Thoracic aorta (tissue), 2 donors: ENCODE measurements at regions not wholly inside any gene's neighbourhood (a gene's known extent, or its start where the extent isn't known, plus 50 kb on each side); places are given as distances from the start of the nearest gene placed in this dataset.
"Not testable (repeated sequence)": the region's sequence is repeated elsewhere in the genome, so short reads cannot be mapped to it uniquely, and the experiment has no call there.

ENCODE experiments used
- ATAC-seq: fragments of 150-250 bp; one replicate; pipeline ENCODE4 v1.8.0; 2017; ENCODE audit warnings: low read depth; ENCODE audit not compliant: insufficient number of reproducible peaks, low FRiP score
- DNase-seq: peaks from one replicate; pipeline ENCODE4 v3.0.0-alpha.2; 2020; ENCODE audit warnings: low spot score
- H3K27ac ChIP-seq, 2 donors: fragments of 200-600 bp; sonication (generic); 1 replicate in 1 of 2; 2 replicates in 1 of 2; pipeline ENCODE4 v1.5.1; 2016; ENCODE audit warnings: mild to moderate bottlenecking in 2 of 2, moderate library complexity in 2 of 2
- H3K27me3 ChIP-seq: fragments of 200-600 bp; sonication (generic); replicated peaks from 2 replicates; pipeline ENCODE4 v1.6.0; 2016; ENCODE audit warnings: mild to moderate bottlenecking; ENCODE audit not compliant: insufficient read depth
- H3K36me3 ChIP-seq: fragments of 200-600 bp; sonication (generic); one replicate; pipeline ENCODE4 v1.5.1; 2016
- H3K4me1 ChIP-seq, 2 donors: fragments of 200-600 bp; sonication (generic); 1 replicate in 1 of 2; 2 replicates in 1 of 2; pipeline versions ENCODE4 v1.5.1 to v1.6.0; 2016; ENCODE audit warnings: low read depth in 2 of 2, mild to moderate bottlenecking in 1 of 2; ENCODE audit not compliant: control insufficient read depth in 1 of 2
- H3K4me3 ChIP-seq: fragments of 200-600 bp; sonication (generic); 2 replicates; pipeline ENCODE4 v1.5.1; 2016; ENCODE audit warnings: mild to moderate bottlenecking
- H3K9me3 ChIP-seq: fragments of 200-600 bp; sonication (generic); 2 replicates; pipeline ENCODE4 v1.5.1; 2016
- TF ChIP-seq, protein P1 (sequence below): fragments of 200-600 bp; sonication (generic); IDR thresholded peaks from one replicate; pipeline ENCODE4 v1.5.1; 2019; ENCODE audit warnings: antibody characterized with exemption

DNA sequence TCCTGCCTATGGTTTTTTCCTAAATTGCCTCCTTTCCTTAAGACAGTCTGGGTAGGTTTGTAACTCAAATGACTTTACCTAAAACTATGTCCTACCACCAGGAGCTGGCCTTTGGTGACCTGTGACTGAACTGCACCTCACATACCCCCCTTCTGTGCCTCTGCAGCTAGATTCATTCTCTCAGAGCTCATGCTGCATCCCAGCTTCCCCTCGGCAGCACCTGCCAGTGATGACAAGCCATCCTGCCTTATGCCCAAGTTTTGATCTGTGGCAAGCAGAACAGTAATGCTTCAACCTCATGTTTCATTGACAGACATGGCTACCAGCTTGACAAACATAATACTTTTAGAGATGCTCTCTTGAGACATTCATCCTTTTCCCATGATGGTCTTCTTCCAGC lies 141.9 kb downstream of the TSEN15 start:
- H3K4me1 ChIP-seq, result peaks cover 0 to 8% of the 10 kb centered on the region in 2 donors
- no peak for DNase-seq
- ATAC-seq, result no peak
- no peak overlapping the region for H3K27ac ChIP-seq
- TF ChIP-seq, protein P1, sequence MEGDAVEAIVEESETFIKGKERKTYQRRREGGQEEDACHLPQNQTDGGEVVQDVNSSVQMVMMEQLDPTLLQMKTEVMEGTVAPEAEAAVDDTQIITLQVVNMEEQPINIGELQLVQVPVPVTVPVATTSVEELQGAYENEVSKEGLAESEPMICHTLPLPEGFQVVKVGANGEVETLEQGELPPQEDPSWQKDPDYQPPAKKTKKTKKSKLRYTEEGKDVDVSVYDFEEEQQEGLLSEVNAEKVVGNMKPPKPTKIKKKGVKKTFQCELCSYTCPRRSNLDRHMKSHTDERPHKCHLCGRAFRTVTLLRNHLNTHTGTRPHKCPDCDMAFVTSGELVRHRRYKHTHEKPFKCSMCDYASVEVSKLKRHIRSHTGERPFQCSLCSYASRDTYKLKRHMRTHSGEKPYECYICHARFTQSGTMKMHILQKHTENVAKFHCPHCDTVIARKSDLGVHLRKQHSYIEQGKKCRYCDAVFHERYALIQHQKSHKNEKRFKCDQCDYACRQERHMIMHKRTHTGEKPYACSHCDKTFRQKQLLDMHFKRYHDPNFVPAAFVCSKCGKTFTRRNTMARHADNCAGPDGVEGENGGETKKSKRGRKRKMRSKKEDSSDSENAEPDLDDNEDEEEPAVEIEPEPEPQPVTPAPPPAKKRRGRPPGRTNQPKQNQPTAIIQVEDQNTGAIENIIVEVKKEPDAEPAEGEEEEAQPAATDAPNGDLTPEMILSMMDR, result no peak
- no peak overlapping the region for H3K4me3 ChIP-seq
- H3K9me3 ChIP-seq, result no peaks in the 10 kb centered on the region
- H3K27me3 ChIP-seq, result no peaks in the 10 kb centered on the region
- no peaks in the 10 kb centered on the region for H3K36me3 ChIP-seq

DNA sequence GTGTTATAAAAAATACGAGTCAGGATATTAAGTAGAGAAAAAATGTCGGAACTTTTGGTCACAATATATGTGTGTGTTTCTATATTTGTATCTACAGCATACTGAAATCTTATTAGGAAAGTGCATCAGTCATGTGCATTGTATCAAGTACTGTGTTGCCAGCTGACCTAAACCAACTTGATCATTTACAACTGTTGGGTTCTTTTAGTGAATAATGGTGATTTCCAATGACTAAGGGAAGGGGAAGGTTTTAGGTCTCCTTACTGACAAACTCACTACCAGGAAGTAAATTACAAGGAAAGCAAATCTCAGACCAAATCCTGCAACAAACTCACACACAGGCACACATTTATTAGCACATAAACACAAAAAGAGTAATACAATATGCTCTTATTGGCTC lies 142.7 kb downstream of the TSEN15 start:
- no peak overlapping the region for H3K4me3 ChIP-seq
- no peak overlapping the region for H3K27ac ChIP-seq
- TF ChIP-seq, protein P1, result no peak
- ATAC-seq, result no peak
- H3K9me3 ChIP-seq, result no peaks in the 10 kb centered on the region
- H3K4me1 ChIP-seq, result peaks cover 0 to 8% of the 10 kb centered on the region in 2 donors
- H3K27me3 ChIP-seq, result no peaks in the 10 kb centered on the region
- no peaks in the 10 kb centered on the region for H3K36me3 ChIP-seq
- DNase-seq, result no peak

DNA sequence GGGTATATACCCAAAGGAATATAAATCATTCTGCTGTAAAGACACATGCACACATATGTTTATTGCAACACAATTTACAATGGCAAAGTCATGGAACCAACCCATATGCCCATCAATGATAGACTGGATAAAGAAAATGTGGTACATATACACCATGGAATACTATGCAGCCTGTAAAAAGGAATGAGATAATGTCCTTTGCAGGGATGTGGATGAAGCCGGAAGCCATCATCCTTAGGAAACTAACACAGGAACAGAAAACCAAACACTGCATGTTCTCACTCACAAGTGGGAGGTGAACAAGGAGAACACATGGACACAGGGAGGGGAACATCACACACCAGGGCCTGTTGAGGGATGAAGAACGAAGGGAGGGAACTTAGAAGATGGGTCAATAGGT lies 144.2 kb downstream of the TSEN15 start:
- H3K27me3 ChIP-seq, H3K9me3 ChIP-seq, ATAC-seq, H3K4me1 ChIP-seq, DNase-seq, H3K4me3 ChIP-seq, H3K27ac ChIP-seq, H3K36me3 ChIP-seq: not testable (repeated sequence)

DNA sequence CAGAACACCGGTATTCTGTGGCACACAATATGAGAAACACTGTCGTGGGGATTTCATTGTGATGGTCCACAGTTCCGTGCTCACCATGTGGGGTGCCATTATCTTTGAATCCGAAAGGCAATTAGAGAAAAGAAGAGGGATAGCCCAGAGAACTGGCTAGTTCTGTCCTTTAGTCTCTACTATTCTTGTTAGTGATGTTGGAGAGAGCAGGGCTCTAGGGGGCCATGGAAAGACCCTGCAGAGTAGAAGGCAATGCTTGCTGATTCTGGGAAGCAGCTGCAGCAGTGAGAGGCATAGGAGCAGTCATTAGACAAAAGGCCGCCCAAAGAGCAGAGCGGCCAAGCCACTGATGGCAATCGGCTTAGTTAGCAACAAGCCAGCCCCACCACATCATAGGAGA lies 146.3 kb downstream of the TSEN15 start:
- TF ChIP-seq, protein P1, result no peak
- Histone ChIP-seq H3K36me3 (no peaks in the 10 kb centered on the region), H3K9me3 (no peaks in the 10 kb centered on the region), H3K4me1 (no peaks in the 10 kb centered on the region), H3K4me3 (no peak overlapping the region), H3K27me3 (no peaks in the 10 kb centered on the region), H3K27ac (no peak overlapping the region)
- DNase-seq (no peak), ATAC-seq (no peak)

DNA sequence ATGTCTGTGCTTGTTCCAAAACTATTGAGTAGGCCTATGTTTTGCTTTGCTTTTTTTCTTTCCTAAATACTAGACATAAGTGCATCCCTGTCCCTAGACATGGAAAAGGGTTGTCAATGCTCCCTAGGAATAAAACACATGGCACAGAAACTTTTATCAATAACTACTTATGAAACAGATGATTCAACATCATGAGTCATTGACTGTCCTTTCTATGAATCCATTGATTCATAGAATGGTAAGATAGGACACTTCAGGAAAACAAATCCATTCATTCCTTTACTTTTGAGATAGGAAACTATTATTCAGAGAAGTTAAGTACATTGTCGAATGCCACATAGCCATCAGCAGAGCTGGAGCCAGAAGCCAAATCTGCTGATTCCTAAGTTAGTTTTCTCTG lies 147.5 kb downstream of the TSEN15 start:
- no peaks in the 10 kb centered on the region for H3K36me3 ChIP-seq
- DNase-seq, result no peak
- no peaks in the 10 kb centered on the region for H3K4me1 ChIP-seq
- no peak overlapping the region for H3K4me3 ChIP-seq
- H3K9me3 ChIP-seq, result no peaks in the 10 kb centered on the region
- H3K27ac ChIP-seq, result no peak overlapping the region
- ATAC-seq, result no peak
- TF ChIP-seq, protein P1, result no peak
- H3K27me3 ChIP-seq, result no peaks in the 10 kb centered on the region

DNA sequence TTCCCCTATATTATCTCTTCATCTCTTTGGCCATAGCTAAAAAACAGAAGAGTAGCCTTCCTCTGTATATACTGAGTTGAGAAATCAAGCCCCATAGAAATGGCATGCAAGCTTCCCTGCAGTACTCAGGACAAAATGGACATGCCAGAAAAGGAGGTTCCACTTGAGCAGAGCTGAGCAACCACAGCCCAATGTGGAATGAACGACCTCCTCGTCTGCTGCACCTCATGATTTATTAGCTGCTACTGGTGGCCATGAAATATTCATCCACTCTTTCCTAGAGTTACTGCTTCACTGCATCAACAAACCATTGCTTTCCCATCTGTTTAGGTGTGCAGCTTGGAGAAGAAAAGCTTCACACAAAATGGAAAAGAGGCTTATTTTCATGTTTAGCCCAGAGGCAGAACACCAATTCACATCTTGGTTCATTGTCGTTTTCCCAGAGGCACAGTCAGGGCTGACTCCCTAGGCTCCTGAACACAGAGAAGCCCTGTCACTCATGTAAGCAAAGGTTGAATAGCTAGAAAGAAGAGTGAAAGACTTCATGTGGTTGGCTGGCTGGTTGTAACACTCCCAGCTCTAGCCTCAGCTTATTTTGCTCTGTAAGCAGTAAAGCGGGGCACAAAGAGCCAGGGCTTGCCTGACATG lies 148.0 kb downstream of the TSEN15 start:
- H3K9me3 ChIP-seq, result no peaks in the 10 kb centered on the region
- ATAC-seq (no peak), DNase-seq (no peak)
- no peak overlapping the region for H3K4me3 ChIP-seq
- no peak overlapping the region for H3K27ac ChIP-seq
- no peaks in the 10 kb centered on the region for H3K4me1 ChIP-seq
- no peaks in the 10 kb centered on the region for H3K36me3 ChIP-seq
- TF ChIP-seq, protein P1, result no peak
- no peaks in the 10 kb centered on the region for H3K27me3 ChIP-seq
